ENCODE measurements at regions not wholly inside any gene's neighbourhood (a gene's known extent, or its start where the extent isn't known, plus 50 kb on each side); places are given as distances from the start of the nearest gene placed in this dataset.

DNA sequence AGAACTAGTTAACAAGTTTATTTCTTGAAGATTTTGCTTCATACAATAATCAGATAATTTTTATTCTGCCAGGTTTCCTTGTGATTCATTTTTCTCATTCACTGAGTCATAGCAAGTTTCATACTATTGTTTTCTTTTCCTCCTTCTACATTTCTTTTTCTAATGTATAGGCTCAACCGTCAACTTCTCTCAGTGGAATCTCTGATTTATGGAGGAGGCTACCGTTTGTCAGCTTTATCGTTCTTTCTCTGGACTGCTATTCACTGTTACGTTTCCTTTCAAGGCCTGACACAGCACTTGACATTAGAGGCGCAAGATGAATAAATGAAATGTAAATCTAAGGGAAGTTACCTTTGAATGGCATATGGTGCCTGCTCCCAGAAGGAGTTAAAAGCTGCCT, 284.3 kb upstream of the NR5A2 start:
- H3K27me3 ChIP-seq (ENCODE audit: control insufficient read depth in 1 of 2, insufficient read depth in 2 of 2, low read length in 2 of 2) = no peaks in the 10 kb centered on the region
- POLR2A ChIA-PET = no interaction called here
- no peaks in the 10 kb centered on the region for H3K36me3 ChIP-seq (replicated peaks in 1 of 2; ENCODE audit: control insufficient read depth in 1 of 2, insufficient read depth in 2 of 2, low read length in 2 of 2)
- no peak overlapping the region for H3K4me2 ChIP-seq (ENCODE audit: low read depth, low read length)
- H3K9ac ChIP-seq (ENCODE audit: insufficient read depth, low read depth, low read length) = no peak overlapping the region
- BruUV-seq (replicated peaks) = no TSS peak
- no peaks in the 10 kb centered on the region for H3K4me1 ChIP-seq (ENCODE audit: insufficient read depth, low read length)
- TF ChIP-seq KLF15 (CRISPR knock-in tag; IDR thresholded peaks at IDR 0.05; ENCODE audit: borderline replicate concordance) = no peak
- TF ChIP-seq KLF6 (CRISPR knock-in tag; IDR thresholded peaks at IDR 0.05) = no peak
- TF ChIP-seq EZH2 (conservative IDR thresholded peaks at IDR 0.05; ENCODE audit: low read depth, low read length) = no peak
- TF ChIP-seq ZNF432 (CRISPR knock-in tag; IDR thresholded peaks at IDR 0.05; ENCODE audit: borderline replicate concordance) = no peak
- intact Hi-C loops (cut with micrococcal nuclease; ENCODE audit: unreplicated experiment) (no loop called here), in situ Hi-C loops (cut with HindIII; ENCODE audit: extremely low pct_ligation_motif_present, low pct_unique_long_range_greater_than_20kb) (no loop called here)
- no peaks in the 10 kb centered on the region for H4K20me1 ChIP-seq (ENCODE audit: insufficient read depth, low read length)
- H3K79me2 ChIP-seq (ENCODE audit: insufficient read depth, low read length) = no peaks in the 10 kb centered on the region
- H2AFZ ChIP-seq (ENCODE audit: low read length) = no peak overlapping the region
- H3K4me3 ChIP-seq (replicated peaks in 1 of 3; ENCODE audit: insufficient read depth in 1 of 3, low read depth in 2 of 3, low read length in 3 of 3) = no peak overlapping the region
- CTCF ChIA-PET (ENCODE audit: low intra/inter-chr PET ratio, low total read pairs) = no interaction called here
- no peak overlapping the region for H3K27ac ChIP-seq (ENCODE audit: extremely low read length, insufficient read depth, low read length)
- no peaks in the 10 kb centered on the region for H3K9me3 ChIP-seq (ENCODE audit: low read length)
- WGBS (ENCODE audit: low lambda C conversion rate) = 30% methylated on average over 5 of the region's 5 CpGs
- ATAC-seq (no peak), DNase-seq (ENCODE audit: low spot score) (no peak), FAIRE-seq (no peak)

DNA sequence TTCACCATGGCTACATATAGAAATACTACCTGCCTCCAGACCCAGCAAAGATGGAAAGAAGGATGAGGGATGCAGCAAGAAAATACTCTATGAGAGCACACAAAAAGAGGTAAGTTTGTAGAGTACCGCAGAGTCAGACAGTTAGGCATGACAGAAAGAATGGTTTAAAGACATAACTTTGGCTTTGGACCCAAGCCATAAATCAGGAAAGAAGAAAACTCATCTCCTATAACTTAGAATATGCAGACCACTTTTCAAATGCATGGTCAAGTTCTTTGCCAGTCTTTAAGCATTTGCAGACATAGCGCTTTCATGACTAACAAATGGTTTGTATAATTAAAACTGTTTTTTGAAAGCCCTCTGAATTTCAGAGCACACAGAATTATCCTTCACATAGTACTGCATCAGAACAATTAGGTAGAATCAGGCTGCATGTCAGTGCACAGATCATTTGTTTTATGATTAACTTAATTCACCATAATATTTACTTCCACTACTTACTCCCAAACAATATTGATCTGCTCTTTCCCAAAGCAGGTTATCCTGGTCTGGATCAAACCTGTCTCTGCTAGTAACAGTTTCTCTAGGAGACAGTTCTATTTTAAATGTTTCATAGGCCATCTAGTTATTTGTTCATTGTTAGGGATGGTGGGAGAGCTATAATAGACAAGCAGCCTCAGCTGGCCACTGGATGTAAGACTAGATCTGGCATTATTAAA, 280.7 kb upstream of the NR5A2 start:
- H3K9me3 ChIP-seq (ENCODE audit: low read length) = no peaks in the 10 kb centered on the region
- H3K4me3 ChIP-seq (replicated peaks in 1 of 3; ENCODE audit: insufficient read depth in 1 of 3, low read depth in 2 of 3, low read length in 3 of 3) = no peak overlapping the region
- H2AFZ ChIP-seq (ENCODE audit: low read length) = no peak overlapping the region
- intact Hi-C loops (cut with micrococcal nuclease; ENCODE audit: unreplicated experiment) = no loop called here
- no peak overlapping the region for H3K9ac ChIP-seq (ENCODE audit: insufficient read depth, low read depth, low read length)
- no peaks in the 10 kb centered on the region for H3K27me3 ChIP-seq (ENCODE audit: control insufficient read depth in 1 of 2, insufficient read depth in 2 of 2, low read length in 2 of 2)
- ATAC-seq (no peak), FAIRE-seq (no peak), DNase-seq (ENCODE audit: low spot score) (no peak)
- ChIA-PET POLR2A (no interaction called here), CTCF (ENCODE audit: low intra/inter-chr PET ratio, low total read pairs) (no interaction called here)
- H3K36me3 ChIP-seq (replicated peaks in 1 of 2; ENCODE audit: control insufficient read depth in 1 of 2, insufficient read depth in 2 of 2, low read length in 2 of 2) = no peaks in the 10 kb centered on the region
- in situ Hi-C loops (cut with HindIII; ENCODE audit: extremely low pct_ligation_motif_present, low pct_unique_long_range_greater_than_20kb) = no loop called here
- H4K20me1 ChIP-seq (ENCODE audit: insufficient read depth, low read length) = no peaks in the 10 kb centered on the region
- 35% methylated on average over 2 of the region's 2 CpGs for WGBS (ENCODE audit: low lambda C conversion rate)
- H3K4me1 ChIP-seq (ENCODE audit: insufficient read depth, low read length) = no peaks in the 10 kb centered on the region
- H3K27ac ChIP-seq (ENCODE audit: extremely low read length, insufficient read depth, low read length) = no peak overlapping the region
- H3K4me2 ChIP-seq (ENCODE audit: low read depth, low read length) = no peak overlapping the region
- no TSS peak for BruUV-seq (replicated peaks)
- no peaks in the 10 kb centered on the region for H3K79me2 ChIP-seq (ENCODE audit: insufficient read depth, low read length)
- TF ChIP-seq GLI4 (CRISPR knock-in tag; IDR thresholded peaks at IDR 0.05; ENCODE audit: borderline replicate concordance) (no peak), RORA (CRISPR knock-in tag; IDR thresholded peaks at IDR 0.05) (no peak), ZNF556 (CRISPR knock-in tag; IDR thresholded peaks at IDR 0.05; ENCODE audit: borderline replicate concordance) (no peak), FOXC1 (CRISPR knock-in tag; IDR thresholded peaks at IDR 0.05; ENCODE audit: borderline replicate concordance) (no peak), PHF8 (CRISPR knock-in tag; IDR thresholded peaks at IDR 0.05) (no peak), DPF2 (CRISPR knock-in tag; IDR thresholded peaks at IDR 0.05; ENCODE audit: borderline replicate concordance, low read depth) (no peak), CAMTA2 (CRISPR knock-in tag; IDR thresholded peaks at IDR 0.05; ENCODE audit: borderline replicate concordance) (no peak), ZBTB7B (CRISPR knock-in tag; IDR thresholded peaks at IDR 0.05) (no peak), ZNF326 (CRISPR knock-in tag; IDR thresholded peaks at IDR 0.05; ENCODE audit: borderline replicate concordance) (no peak), SMAD9 (CRISPR knock-in tag; IDR thresholded peaks at IDR 0.05) (no peak)
- TF ChIP-seq, protein P1, sequence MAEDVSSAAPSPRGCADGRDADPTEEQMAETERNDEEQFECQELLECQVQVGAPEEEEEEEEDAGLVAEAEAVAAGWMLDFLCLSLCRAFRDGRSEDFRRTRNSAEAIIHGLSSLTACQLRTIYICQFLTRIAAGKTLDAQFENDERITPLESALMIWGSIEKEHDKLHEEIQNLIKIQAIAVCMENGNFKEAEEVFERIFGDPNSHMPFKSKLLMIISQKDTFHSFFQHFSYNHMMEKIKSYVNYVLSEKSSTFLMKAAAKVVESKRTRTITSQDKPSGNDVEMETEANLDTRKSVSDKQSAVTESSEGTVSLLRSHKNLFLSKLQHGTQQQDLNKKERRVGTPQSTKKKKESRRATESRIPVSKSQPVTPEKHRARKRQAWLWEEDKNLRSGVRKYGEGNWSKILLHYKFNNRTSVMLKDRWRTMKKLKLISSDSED (CRISPR knock-in tag; IDR thresholded peaks at IDR 0.05) = no peak
- TF ChIP-seq, protein P2, sequence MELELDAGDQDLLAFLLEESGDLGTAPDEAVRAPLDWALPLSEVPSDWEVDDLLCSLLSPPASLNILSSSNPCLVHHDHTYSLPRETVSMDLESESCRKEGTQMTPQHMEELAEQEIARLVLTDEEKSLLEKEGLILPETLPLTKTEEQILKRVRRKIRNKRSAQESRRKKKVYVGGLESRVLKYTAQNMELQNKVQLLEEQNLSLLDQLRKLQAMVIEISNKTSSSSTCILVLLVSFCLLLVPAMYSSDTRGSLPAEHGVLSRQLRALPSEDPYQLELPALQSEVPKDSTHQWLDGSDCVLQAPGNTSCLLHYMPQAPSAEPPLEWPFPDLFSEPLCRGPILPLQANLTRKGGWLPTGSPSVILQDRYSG (CRISPR knock-in tag; IDR thresholded peaks at IDR 0.05) = no peak
- TF ChIP-seq, protein P3, sequence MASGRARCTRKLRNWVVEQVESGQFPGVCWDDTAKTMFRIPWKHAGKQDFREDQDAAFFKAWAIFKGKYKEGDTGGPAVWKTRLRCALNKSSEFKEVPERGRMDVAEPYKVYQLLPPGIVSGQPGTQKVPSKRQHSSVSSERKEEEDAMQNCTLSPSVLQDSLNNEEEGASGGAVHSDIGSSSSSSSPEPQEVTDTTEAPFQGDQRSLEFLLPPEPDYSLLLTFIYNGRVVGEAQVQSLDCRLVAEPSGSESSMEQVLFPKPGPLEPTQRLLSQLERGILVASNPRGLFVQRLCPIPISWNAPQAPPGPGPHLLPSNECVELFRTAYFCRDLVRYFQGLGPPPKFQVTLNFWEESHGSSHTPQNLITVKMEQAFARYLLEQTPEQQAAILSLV (CRISPR knock-in tag; IDR thresholded peaks at IDR 0.05; ENCODE audit: borderline replicate concordance) = no peak
